ENCODE measurements at regions not wholly inside any gene's neighbourhood (a gene's known extent, or its start where the extent isn't known, plus 50 kb on each side); places are given as distances from the start of the nearest gene placed in this dataset.

DNA sequence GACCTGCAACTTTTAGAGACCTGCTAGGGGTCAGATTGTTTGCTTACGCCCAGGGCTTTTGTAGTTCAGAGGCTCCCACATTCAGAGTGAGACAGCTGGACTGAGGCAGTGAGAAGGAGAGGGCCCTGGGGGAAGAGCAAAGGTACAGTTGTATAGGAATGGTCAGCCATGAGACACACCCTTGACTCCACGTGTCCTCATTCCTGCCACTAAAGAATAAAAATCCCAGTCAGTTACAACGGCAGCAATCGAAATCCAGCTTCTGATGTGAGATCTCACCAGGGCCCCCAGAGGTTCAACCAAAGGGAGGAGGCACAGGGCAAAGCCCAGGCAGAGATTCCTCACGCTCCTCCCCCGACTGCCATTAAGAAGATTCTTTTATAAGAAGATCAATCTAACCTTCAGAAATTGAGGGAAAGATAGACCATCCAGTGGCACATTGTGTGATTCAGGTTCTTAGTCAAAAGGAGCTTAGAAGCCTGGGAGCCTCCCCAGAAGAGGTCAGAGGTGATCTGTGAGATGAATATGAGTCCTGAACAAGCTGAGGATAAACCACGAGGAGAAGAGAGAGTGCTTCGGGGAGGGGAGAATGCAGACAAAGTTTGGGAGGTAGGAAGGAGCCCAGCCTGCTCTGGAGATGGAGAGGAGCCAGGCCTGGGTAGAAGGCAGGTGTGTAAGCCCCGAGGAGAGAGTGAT, 317.0 kb downstream of the CYP26B1 start:
- Histone ChIP-seq H3K4me3 (ENCODE audit: low read depth, low read length) (no peak overlapping the region), H3K36me3 (ENCODE audit: control insufficient read depth, insufficient read depth, low read length) (no peaks in the 10 kb centered on the region), H3K27ac (ENCODE audit: low read depth, low read length) (no peak overlapping the region), H3K9me3 (ENCODE audit: control insufficient read depth, insufficient read depth, low read length) (no peaks in the 10 kb centered on the region), H3K27me3 (ENCODE audit: control insufficient read depth, insufficient read depth, low read length) (no peaks in the 10 kb centered on the region), H3K4me1 (ENCODE audit: control insufficient read depth, insufficient read depth, low read length) (no peaks in the 10 kb centered on the region)
- WGBS (ENCODE audit: insufficient coverage) = 66% methylated on average over 7 of the region's 9 CpGs
- no peak for DNase-seq (ENCODE audit: low read depth in 4 of 6, low spot score in 6 of 6)

DNA sequence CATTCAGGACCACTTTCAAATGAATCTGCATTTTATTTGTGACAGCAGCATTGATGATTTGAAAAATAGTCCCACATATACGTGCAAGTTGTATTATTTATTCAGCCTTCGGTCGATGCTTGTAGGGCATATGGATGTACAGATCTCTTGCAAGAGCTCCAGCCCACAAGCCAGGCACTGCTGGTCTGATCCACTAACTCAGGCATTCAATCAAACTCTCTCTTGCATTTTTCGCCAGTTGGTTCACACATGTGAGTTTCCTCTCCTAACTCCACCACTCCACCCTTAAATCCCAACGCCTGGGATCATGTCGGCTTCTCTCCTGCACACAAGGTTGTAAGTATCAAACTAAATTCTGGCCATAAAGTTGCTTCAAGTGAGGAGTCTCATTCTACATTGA, 318.7 kb downstream of the CYP26B1 start:
- 71% methylated on average over 4 of the region's 6 CpGs for WGBS (ENCODE audit: insufficient coverage)
- Histone ChIP-seq H3K4me3 (ENCODE audit: low read depth, low read length) (no peak overlapping the region), H3K27me3 (ENCODE audit: control insufficient read depth, insufficient read depth, low read length) (no peaks in the 10 kb centered on the region), H3K9me3 (ENCODE audit: control insufficient read depth, insufficient read depth, low read length) (no peaks in the 10 kb centered on the region), H3K27ac (ENCODE audit: low read depth, low read length) (no peak overlapping the region), H3K36me3 (ENCODE audit: control insufficient read depth, insufficient read depth, low read length) (no peaks in the 10 kb centered on the region), H3K4me1 (ENCODE audit: control insufficient read depth, insufficient read depth, low read length) (no peaks in the 10 kb centered on the region)
- no peak for DNase-seq (ENCODE audit: low read depth in 4 of 6, low spot score in 6 of 6)

DNA sequence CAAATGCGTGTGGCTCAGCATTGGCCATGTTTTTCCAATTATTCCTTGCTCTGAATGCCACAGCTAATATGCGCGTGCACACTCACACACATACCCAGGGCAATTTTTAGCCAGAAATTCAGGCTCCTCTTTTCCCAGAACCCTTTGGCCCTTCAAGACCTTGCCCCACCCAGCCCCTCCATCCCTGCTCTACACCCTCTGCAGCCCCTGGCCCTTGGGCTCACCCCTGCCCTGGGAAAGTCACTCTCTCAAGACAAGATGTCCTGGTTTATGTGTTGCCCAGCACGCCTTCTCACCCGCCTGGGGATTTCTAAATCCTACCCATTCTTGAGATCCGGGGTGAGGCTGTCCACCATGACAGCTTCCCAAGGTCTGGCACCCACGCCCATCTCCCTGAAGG, 319.7 kb downstream of the CYP26B1 start:
- DNase-seq (ENCODE audit: low read depth in 4 of 6, low spot score in 6 of 6) = no peak
- no peaks in the 10 kb centered on the region for H3K36me3 ChIP-seq (ENCODE audit: control insufficient read depth, insufficient read depth, low read length)
- 97% methylated on average over 6 of the region's 7 CpGs for WGBS (ENCODE audit: insufficient coverage)

DNA sequence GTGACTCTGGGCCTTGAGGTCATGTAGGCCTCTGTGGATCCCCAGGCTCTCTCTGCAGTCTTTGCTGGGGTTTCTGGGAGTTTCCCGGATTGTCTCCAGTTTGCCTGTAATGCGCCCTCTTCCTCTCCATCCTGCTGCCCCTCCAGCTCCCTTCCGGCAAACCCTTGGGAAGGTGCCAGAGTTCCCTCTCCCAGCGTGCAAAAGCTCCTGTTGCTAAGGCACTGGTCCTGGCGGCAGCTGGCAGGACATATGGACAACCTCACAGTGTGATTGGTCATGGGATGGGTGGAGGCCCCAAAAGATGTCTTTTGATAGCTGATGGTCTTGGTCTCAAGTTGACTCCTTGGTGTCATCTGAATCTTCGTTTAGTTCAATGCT, 320.1 kb downstream of the CYP26B1 start:
- WGBS (ENCODE audit: insufficient coverage) = 80% methylated on average over 6 of the region's 6 CpGs

More for the DNA sequence above, 319.7 kb downstream of the CYP26B1 start:
- Histone ChIP-seq H3K9me3 (ENCODE audit: control insufficient read depth, insufficient read depth, low read length) (no peaks in the 10 kb centered on the region), H3K4me3 (ENCODE audit: low read depth, low read length) (no peak overlapping the region), H3K27me3 (ENCODE audit: control insufficient read depth, insufficient read depth, low read length) (no peaks in the 10 kb centered on the region), H3K4me1 (ENCODE audit: control insufficient read depth, insufficient read depth, low read length) (no peaks in the 10 kb centered on the region), H3K27ac (ENCODE audit: low read depth, low read length) (no peak overlapping the region)

DNA sequence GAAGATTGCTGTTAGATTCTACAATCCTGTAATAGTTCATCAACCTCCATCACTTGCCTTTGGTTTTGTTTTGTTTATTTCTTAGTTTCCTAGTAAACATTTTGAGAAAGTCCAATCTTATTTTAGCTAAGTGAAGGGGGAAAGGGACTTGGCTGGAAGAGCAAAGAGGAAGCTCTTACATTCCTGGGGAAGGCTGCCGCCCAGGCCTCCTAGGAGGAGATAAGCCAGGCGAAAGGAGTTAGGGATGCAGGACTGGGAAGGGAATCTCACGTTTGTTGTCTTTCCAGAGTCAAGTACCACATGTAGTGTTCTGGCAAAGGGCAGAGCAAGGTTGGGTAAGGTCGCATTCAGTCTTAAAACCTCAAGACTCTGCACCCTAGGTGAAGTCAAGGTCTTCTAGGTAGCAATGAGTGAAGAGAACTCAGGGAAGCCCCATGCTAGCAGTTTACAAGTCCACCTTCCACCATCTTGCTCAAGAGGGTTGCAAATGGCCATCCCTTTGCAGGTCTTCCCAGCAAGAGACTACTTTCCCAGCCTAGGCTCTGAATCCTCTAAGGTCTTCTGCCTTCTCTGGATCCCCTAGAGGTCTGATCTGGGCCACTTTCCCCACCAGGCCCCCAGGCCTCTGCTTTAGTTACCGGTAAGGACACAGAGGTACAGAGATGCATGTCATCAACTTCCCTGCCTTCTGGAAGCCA, 320.7 kb downstream of the CYP26B1 start:
- Histone ChIP-seq H3K4me1 (ENCODE audit: control insufficient read depth, insufficient read depth, low read length) (no peaks in the 10 kb centered on the region), H3K36me3 (ENCODE audit: control insufficient read depth, insufficient read depth, low read length) (no peaks in the 10 kb centered on the region), H3K4me3 (ENCODE audit: low read depth, low read length) (no peak overlapping the region), H3K27me3 (ENCODE audit: control insufficient read depth, insufficient read depth, low read length) (no peaks in the 10 kb centered on the region), H3K9me3 (ENCODE audit: control insufficient read depth, insufficient read depth, low read length) (no peaks in the 10 kb centered on the region), H3K27ac (ENCODE audit: low read depth, low read length) (no peak overlapping the region)
- whole genome bisulfite sequencing (ENCODE audit: insufficient coverage) = 81% methylated on average over 5 of the region's 5 CpGs
- no peak for DNase-seq (ENCODE audit: low read depth in 4 of 6, low spot score in 6 of 6)

More for the DNA sequence above, 320.1 kb downstream of the CYP26B1 start:
- Histone ChIP-seq H3K9me3 (ENCODE audit: control insufficient read depth, insufficient read depth, low read length) (no peaks in the 10 kb centered on the region), H3K27ac (ENCODE audit: low read depth, low read length) (no peak overlapping the region), H3K4me1 (ENCODE audit: control insufficient read depth, insufficient read depth, low read length) (no peaks in the 10 kb centered on the region), H3K36me3 (ENCODE audit: control insufficient read depth, insufficient read depth, low read length) (no peaks in the 10 kb centered on the region), H3K4me3 (ENCODE audit: low read depth, low read length) (no peak overlapping the region), H3K27me3 (ENCODE audit: control insufficient read depth, insufficient read depth, low read length) (no peaks in the 10 kb centered on the region)
- no peak for DNase-seq (ENCODE audit: low read depth in 4 of 6, low spot score in 6 of 6)

DNA sequence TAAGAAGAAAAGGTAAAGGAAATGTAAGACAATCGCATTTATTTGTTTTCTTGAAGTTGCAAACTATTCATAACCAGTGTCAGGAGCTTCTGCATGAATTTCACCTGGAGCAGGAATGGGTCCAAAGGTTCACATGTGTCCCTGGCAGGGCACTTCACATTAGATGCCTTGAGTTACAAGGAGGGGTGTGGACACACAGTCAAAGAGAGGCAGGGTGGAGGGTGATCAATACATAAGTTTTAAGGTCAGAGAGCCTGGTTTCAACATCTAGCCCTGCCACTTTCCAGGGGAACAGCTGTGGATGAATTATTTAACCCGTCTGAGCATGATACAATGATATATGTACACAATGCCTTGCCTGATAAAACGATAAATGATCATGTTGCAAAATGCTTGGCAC, 321.4 kb downstream of the CYP26B1 start:
- no peaks in the 10 kb centered on the region for H3K4me1 ChIP-seq (ENCODE audit: control insufficient read depth, insufficient read depth, low read length)
- WGBS (ENCODE audit: insufficient coverage) = no CpG with 5 or more reads among the region's 3 CpGs
- DNase-seq (ENCODE audit: low read depth in 4 of 6, low spot score in 6 of 6) = no peak

DNA sequence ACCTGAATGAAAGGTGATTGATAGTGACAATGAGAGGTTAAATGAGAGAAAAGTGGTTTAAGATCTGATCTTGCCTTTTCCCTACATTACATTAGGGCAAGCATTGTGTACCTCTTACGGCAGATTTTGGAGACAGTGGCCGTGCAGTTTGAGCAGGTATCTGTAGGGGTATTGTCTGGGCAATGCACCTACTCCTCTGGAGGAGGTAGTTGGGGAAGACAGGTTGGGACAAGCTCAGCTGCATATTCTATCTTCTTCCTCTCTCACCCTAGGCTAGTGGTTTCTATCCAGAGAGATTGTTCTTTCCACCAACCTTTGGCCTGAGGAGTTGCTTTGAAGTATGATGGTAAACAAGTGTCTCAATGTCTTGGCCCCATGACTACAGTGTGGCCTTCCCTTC, 323.2 kb downstream of the CYP26B1 start:
- no peak overlapping the region for H3K4me3 ChIP-seq (ENCODE audit: low read depth, low read length)
- no peaks in the 10 kb centered on the region for H3K9me3 ChIP-seq (ENCODE audit: control insufficient read depth, insufficient read depth, low read length)
- WGBS (ENCODE audit: insufficient coverage) = no CpG with 5 or more reads among the region's 2 CpGs
- no peak for DNase-seq (ENCODE audit: low read depth in 4 of 6, low spot score in 6 of 6)
- no peak overlapping the region for H3K27ac ChIP-seq (ENCODE audit: low read depth, low read length)
- no peaks in the 10 kb centered on the region for H3K27me3 ChIP-seq (ENCODE audit: control insufficient read depth, insufficient read depth, low read length)
- H3K36me3 ChIP-seq (ENCODE audit: control insufficient read depth, insufficient read depth, low read length) = no peaks in the 10 kb centered on the region
- no peaks in the 10 kb centered on the region for H3K4me1 ChIP-seq (ENCODE audit: control insufficient read depth, insufficient read depth, low read length)

More for the DNA sequence above, 321.4 kb downstream of the CYP26B1 start:
- Histone ChIP-seq H3K9me3 (ENCODE audit: control insufficient read depth, insufficient read depth, low read length) (no peaks in the 10 kb centered on the region), H3K27ac (ENCODE audit: low read depth, low read length) (no peak overlapping the region), H3K4me3 (ENCODE audit: low read depth, low read length) (no peak overlapping the region), H3K27me3 (ENCODE audit: control insufficient read depth, insufficient read depth, low read length) (no peaks in the 10 kb centered on the region), H3K36me3 (ENCODE audit: control insufficient read depth, insufficient read depth, low read length) (no peaks in the 10 kb centered on the region)

DNA sequence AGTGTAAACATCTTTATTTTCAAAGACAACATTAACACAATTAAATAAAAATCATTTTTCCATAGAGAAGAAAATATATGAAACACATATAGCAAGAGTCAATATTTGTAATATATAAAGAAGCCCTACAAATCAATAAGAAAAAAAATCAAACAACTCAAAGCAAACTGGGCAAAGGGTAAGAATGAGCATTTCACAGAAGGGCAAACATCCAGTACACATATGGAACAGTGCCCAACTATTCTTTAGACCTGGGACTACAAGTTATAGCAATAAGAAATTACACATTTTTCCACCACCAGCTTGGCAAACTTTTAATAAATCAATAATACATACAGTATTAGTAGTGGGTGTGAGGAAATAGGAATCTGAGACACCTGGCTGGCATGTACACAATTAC, 324.1 kb downstream of the CYP26B1 start:
- no peak for DNase-seq (ENCODE audit: low read depth in 4 of 6, low spot score in 6 of 6)
- H3K4me1 ChIP-seq (ENCODE audit: control insufficient read depth, insufficient read depth, low read length) = no peaks in the 10 kb centered on the region

DNA sequence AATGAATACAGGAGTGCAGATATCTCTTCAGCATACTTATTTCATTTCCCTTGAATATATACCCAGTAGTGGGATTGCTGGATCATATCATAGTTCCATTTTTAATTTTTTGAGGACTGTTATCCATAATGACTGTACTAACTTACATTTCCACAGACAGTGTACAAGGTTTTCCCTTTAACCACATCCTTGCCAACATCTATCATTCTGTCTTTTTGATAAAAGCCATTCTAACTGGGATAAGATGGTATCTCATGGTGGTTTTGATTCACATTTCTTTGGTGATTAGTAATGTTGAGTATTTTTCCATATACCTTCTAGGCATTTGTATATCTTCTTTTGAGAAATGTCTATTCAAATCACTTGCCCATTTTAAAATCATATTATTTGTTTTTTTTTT, 325.2 kb downstream of the CYP26B1 start:
- Histone ChIP-seq H3K27me3 (ENCODE audit: control insufficient read depth, insufficient read depth, low read length) (no peaks in the 10 kb centered on the region), H3K9me3 (ENCODE audit: control insufficient read depth, insufficient read depth, low read length) (no peaks in the 10 kb centered on the region), H3K4me1 (ENCODE audit: control insufficient read depth, insufficient read depth, low read length) (no peaks in the 10 kb centered on the region), H3K36me3 (ENCODE audit: control insufficient read depth, insufficient read depth, low read length) (no peaks in the 10 kb centered on the region), H3K27ac (ENCODE audit: low read depth, low read length) (no peak overlapping the region), H3K4me3 (ENCODE audit: low read depth, low read length) (no peak overlapping the region)
- DNase-seq (ENCODE audit: low read depth in 4 of 6, low spot score in 6 of 6) = no peak

More for the DNA sequence above, 324.1 kb downstream of the CYP26B1 start:
- no peak overlapping the region for H3K4me3 ChIP-seq (ENCODE audit: low read depth, low read length)
- H3K9me3 ChIP-seq (ENCODE audit: control insufficient read depth, insufficient read depth, low read length) = no peaks in the 10 kb centered on the region
- no peaks in the 10 kb centered on the region for H3K36me3 ChIP-seq (ENCODE audit: control insufficient read depth, insufficient read depth, low read length)
- no peaks in the 10 kb centered on the region for H3K27me3 ChIP-seq (ENCODE audit: control insufficient read depth, insufficient read depth, low read length)
- H3K27ac ChIP-seq (ENCODE audit: low read depth, low read length) = no peak overlapping the region

DNA sequence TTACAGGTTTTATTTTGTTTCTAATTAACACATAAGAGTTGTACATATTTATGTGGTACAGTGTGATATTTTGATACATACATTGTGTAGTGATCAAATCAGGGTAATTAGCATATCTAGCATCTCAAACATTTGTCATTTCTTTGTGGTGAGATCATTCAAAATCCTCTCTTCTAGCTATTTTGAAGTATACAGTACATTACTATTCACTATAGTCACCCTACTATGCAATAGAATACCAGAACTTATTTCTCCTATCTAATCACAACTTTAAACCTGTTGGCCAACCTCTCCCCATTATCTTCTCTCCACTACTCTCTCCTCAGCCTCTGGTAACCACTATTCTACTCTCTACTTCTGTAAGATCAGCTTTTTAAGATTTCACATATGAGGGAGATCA, 325.8 kb downstream of the CYP26B1 start:
- no peaks in the 10 kb centered on the region for H3K9me3 ChIP-seq (ENCODE audit: control insufficient read depth, insufficient read depth, low read length)
- H3K27me3 ChIP-seq (ENCODE audit: control insufficient read depth, insufficient read depth, low read length) = no peaks in the 10 kb centered on the region
- no peak overlapping the region for H3K4me3 ChIP-seq (ENCODE audit: low read depth, low read length)
- H3K36me3 ChIP-seq (ENCODE audit: control insufficient read depth, insufficient read depth, low read length) = no peaks in the 10 kb centered on the region
- H3K4me1 ChIP-seq (ENCODE audit: control insufficient read depth, insufficient read depth, low read length) = no peaks in the 10 kb centered on the region
- H3K27ac ChIP-seq (ENCODE audit: low read depth, low read length) = no peak overlapping the region
- DNase-seq (ENCODE audit: low read depth in 4 of 6, low spot score in 6 of 6) = no peak
